K562 (cell line): ENCODE measurements at regions not wholly inside any gene's neighbourhood (a gene's known extent, or its start where the extent isn't known, plus 50 kb on each side); places are given as distances from the start of the nearest gene placed in this dataset.

Experiments used
- ATAC-seq: fragments of 200-7000 bp; cut with Tn5 transposase; 3 replicates; pipeline ENCODE4 v1.9.1; 2020; ENCODE audit warnings: moderate library complexity
- BruUV-seq: library from RNA; stranded (reverse); fragments of 400-500 nt; replicated peaks from 2 replicates; lab custom pipeline; 2021; lab: Mats Ljungman, UMichigan
- CTCF ChIA-PET: fragments of 300-600 bp; formaldehyde crosslinking; extraction: SDS; loops from one replicate; lab custom pipeline; 2021; ENCODE audit warnings: low intra/inter-chr PET ratio; lab: Yijun Ruan, JAX
- POLR2A ChIA-PET: fragments of 300-600, 350-650 bp; sonication (Branson Sonifier 250); formaldehyde crosslinking; extraction: SDS; loops from one replicate; lab custom pipeline; 2021; ENCODE audit warnings: antibody characterized with exemption, inconsistent platforms; lab: Yijun Ruan, JAX
- DNase-seq, 4 experiments: peaks; one replicate each; pipeline versions ENCODE4 v3.0.0 to v3.0.0-alpha.2; 2011 to 2018; ENCODE audit warnings: low spot score in 3 of 4, mixed read lengths in 3 of 4; ENCODE audit errors: extremely low read depth in 1 of 4
- FAIRE-seq: peaks from 2 replicates; lab custom pipeline; 2011; peaks lifted over from hg19 to GRCh38; lab: Jason Lieb, UNC
- H2AFZ ChIP-seq: 2 replicates; pipeline ENCODE4 v1.6.0; 2011; ENCODE audit warnings: low read depth, low read length, control low read depth, inconsistent platforms
- H3K27ac ChIP-seq: fragments of 200-600 bp; 3 replicates; pipeline ENCODE4 v1.8.0; 2011; ENCODE audit warnings: low read depth, mild to moderate bottlenecking, control low read depth, inconsistent platforms, low read length, moderate library complexity, mixed read lengths; ENCODE audit errors: extremely low read depth
- H3K27me3 ChIP-seq, 2 experiments: fragments of 300-600 bp in 1 of 2; 2 replicates in 1 of 2; 3 replicates in 1 of 2; pipeline versions ENCODE4 v1.6.0 to v1.8.0; 2011; ENCODE audit warnings: inconsistent platforms in 2 of 2, low read length in 2 of 2, mild to moderate bottlenecking in 1 of 2, mixed read lengths in 1 of 2, moderate library complexity in 1 of 2; ENCODE audit not compliant: control insufficient read depth in 2 of 2, insufficient read depth in 2 of 2
- H3K36me3 ChIP-seq: fragments of 300-600 bp; 3 replicates; pipeline ENCODE4 v1.8.0; 2011; ENCODE audit warnings: mild to moderate bottlenecking, low read length, inconsistent platforms; ENCODE audit not compliant: control insufficient read depth, insufficient read depth
- H3K4me1 ChIP-seq, 2 experiments: fragments of 200-600 bp in 1 of 2; replicated peaks in 1 of 2; 2 replicates in 1 of 2; 3 replicates in 1 of 2; pipeline versions ENCODE4 v1.5.1 to v1.8.0; 2011; ENCODE audit warnings: inconsistent platforms in 2 of 2, low read length in 2 of 2, mild to moderate bottlenecking in 1 of 2, mixed read lengths in 1 of 2, moderate library complexity in 1 of 2; ENCODE audit not compliant: control insufficient read depth in 2 of 2, insufficient read depth in 2 of 2
- H3K4me2 ChIP-seq: 2 replicates; pipeline ENCODE4 v1.6.1; 2011; ENCODE audit warnings: low read length, control low read depth, inconsistent platforms, mixed read lengths; ENCODE audit not compliant: insufficient read depth
- H3K4me3 ChIP-seq: fragments of 200-600 bp; sonication (generic), shearing (Covaris generic); 2 replicates; pipeline ENCODE4 v1.5.1; 2016; ENCODE audit warnings: control low read depth, inconsistent platforms
- H3K79me2 ChIP-seq: fragments of 200-600 bp; 3 replicates; pipeline ENCODE4 v1.8.0; 2011; ENCODE audit warnings: low read length, inconsistent platforms; ENCODE audit not compliant: control insufficient read depth, insufficient read depth
- H3K9ac ChIP-seq, 2 experiments: 2 replicates each; pipeline versions ENCODE4 v1.6.0 to v1.6.1; 2011; ENCODE audit warnings: low read depth in 2 of 2, low read length in 2 of 2, control low read depth in 1 of 2, inconsistent platforms in 1 of 2, mild to moderate bottlenecking in 1 of 2, mixed read lengths in 1 of 2; ENCODE audit not compliant: insufficient read depth in 1 of 2
- H3K9me1 ChIP-seq: one replicate; pipeline ENCODE4 v1.6.0; 2011; ENCODE audit warnings: inconsistent platforms, mild to moderate bottlenecking, low read length, moderate library complexity; ENCODE audit not compliant: control insufficient read depth, insufficient read depth
- H3K9me3 ChIP-seq: replicated peaks from 2 replicates; pipeline ENCODE4 v1.5.1; 2011; ENCODE audit warnings: low read depth, low read length, inconsistent platforms; ENCODE audit not compliant: control insufficient read depth, insufficient read depth
- H4K20me1 ChIP-seq: replicated peaks from 2 replicates; pipeline ENCODE4 v1.6.1; 2011; ENCODE audit warnings: low read length, inconsistent platforms, mixed read lengths; ENCODE audit not compliant: control insufficient read depth, insufficient read depth
- CC2D1A ChIP-seq: fragments of 450-650 bp; IDR thresholded peaks from 2 replicates; pipeline ENCODE4 v1.6.1; 2017; ENCODE audit warnings: mild to moderate bottlenecking
- CREB3 ChIP-seq: fragments of 450-650 bp; conservative IDR thresholded peaks from 2 replicates; pipeline ENCODE4 v1.6.1; 2016; ENCODE audit warnings: missing genetic modification characterization, low read depth, mild to moderate bottlenecking, missing compliant biosample characterization, moderate library complexity
- HIVEP1 ChIP-seq: fragments of 250-450 bp; sonication (Bioruptor Pico); IDR thresholded peaks from 2 replicates; pipeline ENCODE4 v1.4.0; 2020; ENCODE audit warnings: mild to moderate bottlenecking
- NFATC3 ChIP-seq: fragments of 450-650 bp; IDR thresholded peaks from 2 replicates; pipeline ENCODE4 v1.6.1; 2017; ENCODE audit warnings: mild to moderate bottlenecking
- NR2C1 ChIP-seq, 2 experiments: fragments of 450-650 bp; IDR thresholded peaks; 2 replicates each; pipeline ENCODE4 v1.6.1; 2017; ENCODE audit warnings: mild to moderate bottlenecking in 2 of 2, antibody characterized with exemption in 1 of 2, inconsistent platforms in 1 of 2, missing compliant biosample characterization in 1 of 2, missing genetic modification characterization in 1 of 2
- RHOXF2B ChIP-seq: fragments of 250-450 bp; sonication (Bioruptor Pico); conservative IDR thresholded peaks from 2 replicates; pipeline ENCODE4 v1.5.1; 2021
- ZC3H8 ChIP-seq: fragments of 450-650 bp; IDR thresholded peaks from 2 replicates; pipeline ENCODE4 v1.6.1; 2017
- ZMIZ1 ChIP-seq, 2 experiments: fragments of 150-350 bp in 1 of 2; IDR thresholded peaks; 2 replicates each; pipeline ENCODE4 v1.6.1; 2012 to 2016; ENCODE audit warnings: low read depth in 2 of 2, low read length in 2 of 2, mild to moderate bottlenecking in 1 of 2, moderate library complexity in 1 of 2
- ZNF408 ChIP-seq: fragments of 250-450 bp; sonication (Bioruptor Pico); IDR thresholded peaks from 2 replicates; pipeline ENCODE4 v1.4.0; 2020; ENCODE audit warnings: low read depth, mild to moderate bottlenecking, moderate library complexity
- ZNF507 ChIP-seq: conservative IDR thresholded peaks from 2 replicates; pipeline ENCODE4 v1.6.1; 2017; ENCODE audit warnings: missing genetic modification characterization, missing compliant biosample characterization
- WGBS: fragments of 100-300 bp; shearing (Covaris generic); methylation state at CpG from one replicate; pipeline ENCODE4 v1.1.6; 2016; ENCODE audit warnings: low coverage, mixed read lengths; ENCODE audit not compliant: insufficient coverage; ENCODE audit errors: missing lambda C conversion rate; 5-methylcytosine and 5-hydroxymethylcytosine counted together
- in situ Hi-C: fragments of 300-500 bp; cut with MboI; formaldehyde crosslinking; loops from 4 replicates; pipeline ENCODE4 v1.15.0; 2018; ENCODE audit warnings: inconsistent platforms, mixed read lengths
- intact Hi-C: fragments of 100-400 bp; cut with micrococcal nuclease; formaldehyde crosslinking; loops from 2 replicates; pipeline ENCODE4 v1.14.2; 2022

GRCh38 chr12:84313323-84313675, 599.3 kb downstream of the SLC6A15 start (continued):
- TF ChIP-seq CREB3 = no peak
- no peak for TF ChIP-seq ZC3H8

- H3K9me3 ChIP-seq = no peaks in the 10 kb centered on the region
- intact Hi-C loops = no loop called here
- H4K20me1 ChIP-seq = no peaks in the 10 kb centered on the region
- H3K4me1 ChIP-seq = no peaks in the 10 kb centered on the region
- in situ Hi-C loops = no loop called here
- H3K27me3 ChIP-seq = no peaks in the 10 kb centered on the region
- CTCF ChIA-PET = no interaction called here
- H3K27ac ChIP-seq = no peak overlapping the region
- BruUV-seq = no TSS peak
- ATAC-seq (no peak), DNase-seq (no peak), FAIRE-seq (no peak)
- no peak overlapping the region for H3K9ac ChIP-seq
- no peaks in the 10 kb centered on the region for H3K36me3 ChIP-seq
- H2AFZ ChIP-seq = no peak overlapping the region
- 4% methylated on average over 1 of the region's 1 CpG for WGBS
- H3K4me3 ChIP-seq = no peak overlapping the region
- no peaks in the 10 kb centered on the region for H3K79me2 ChIP-seq
- TF ChIP-seq NR2C1 (IDR thresholded peaks at IDR 0.05) (no peak), NR2C1 (tag; IDR thresholded peaks at IDR 0.05) (no peak), ZNF408 (CRISPR knock-in tag) (no peak), NFATC3 (no peak), ZMIZ1 (IDR thresholded peaks at IDR 0.05; ENCODE audit: low read depth in 2 of 2, low read length in 2 of 2) (no peak), ZNF507 (tag) (no peak), CC2D1A (no peak), RHOXF2B (CRISPR knock-in tag) (no peak), HIVEP1 (CRISPR knock-in tag) (no peak)
- TF ChIP-seq, all 486 proteins: peak for 0
- Histone ChIP-seq H3K9me1 (no peaks in the 10 kb centered on the region), H3K4me2 (no peak overlapping the region)
- POLR2A ChIA-PET = no interaction called here
Measured at GRCh38 chr12:84308211-84308610, 604.4 kb downstream of the SLC6A15 start.
